ENCODE measurements at regions not wholly inside any gene's neighbourhood (a gene's known extent, or its start where the extent isn't known, plus 50 kb on each side); places are given as distances from the start of the nearest gene placed in this dataset.

DNA sequence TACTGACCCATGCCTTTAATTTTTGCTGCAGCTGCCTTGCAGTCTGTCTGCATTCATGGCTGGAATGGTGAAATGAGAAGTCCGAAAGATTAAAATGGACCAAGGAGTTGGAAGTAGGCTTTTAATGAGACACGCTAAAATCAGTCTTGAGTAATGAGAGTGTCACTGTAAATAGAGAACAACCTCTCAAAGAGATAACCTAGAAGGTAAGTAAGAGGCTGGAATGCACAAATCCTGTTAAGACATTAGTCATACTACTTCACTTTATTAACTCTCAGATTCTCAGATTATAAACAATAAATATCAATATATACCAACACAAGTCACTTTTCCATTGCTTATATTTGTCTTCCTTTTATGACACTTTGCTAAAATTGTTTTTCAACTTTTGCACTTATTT lies 880.6 kb upstream of the C9orf72 start:
- no peak overlapping the region for H2AFZ ChIP-seq (ENCODE audit: low read depth, low read length, poor library complexity, severe bottlenecking)
- TF ChIP-seq YY1 (IDR thresholded peaks at IDR 0.05; ENCODE audit: extremely low read depth, insufficient replicate concordance, low read depth, low read length) = no peak
- no peak for TF ChIP-seq JUND (IDR thresholded peaks at IDR 0.05)
- TF ChIP-seq EGR1 (IDR thresholded peaks at IDR 0.05; ENCODE audit: low read depth) = no peak
- no peak for TF ChIP-seq ELF1 (IDR thresholded peaks at IDR 0.05; ENCODE audit: borderline replicate concordance, low read depth)
- no peak for TF ChIP-seq SRF (IDR thresholded peaks at IDR 0.05; ENCODE audit: low read depth)
- TF ChIP-seq, protein P1, sequence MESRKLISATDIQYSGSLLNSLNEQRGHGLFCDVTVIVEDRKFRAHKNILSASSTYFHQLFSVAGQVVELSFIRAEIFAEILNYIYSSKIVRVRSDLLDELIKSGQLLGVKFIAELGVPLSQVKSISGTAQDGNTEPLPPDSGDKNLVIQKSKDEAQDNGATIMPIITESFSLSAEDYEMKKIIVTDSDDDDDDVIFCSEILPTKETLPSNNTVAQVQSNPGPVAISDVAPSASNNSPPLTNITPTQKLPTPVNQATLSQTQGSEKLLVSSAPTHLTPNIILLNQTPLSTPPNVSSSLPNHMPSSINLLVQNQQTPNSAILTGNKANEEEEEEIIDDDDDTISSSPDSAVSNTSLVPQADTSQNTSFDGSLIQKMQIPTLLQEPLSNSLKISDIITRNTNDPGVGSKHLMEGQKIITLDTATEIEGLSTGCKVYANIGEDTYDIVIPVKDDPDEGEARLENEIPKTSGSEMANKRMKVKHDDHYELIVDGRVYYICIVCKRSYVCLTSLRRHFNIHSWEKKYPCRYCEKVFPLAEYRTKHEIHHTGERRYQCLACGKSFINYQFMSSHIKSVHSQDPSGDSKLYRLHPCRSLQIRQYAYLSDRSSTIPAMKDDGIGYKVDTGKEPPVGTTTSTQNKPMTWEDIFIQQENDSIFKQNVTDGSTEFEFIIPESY (IDR thresholded peaks at IDR 0.05; ENCODE audit: extremely low read depth, insufficient replicate concordance, low read length) = no peak
- no peak for TF ChIP-seq FOSL1 (IDR thresholded peaks at IDR 0.05; ENCODE audit: low read depth)
- TF ChIP-seq CEBPB (IDR thresholded peaks at IDR 0.05; ENCODE audit: low read depth) = no peak
- TF ChIP-seq SP1 (IDR thresholded peaks at IDR 0.05; ENCODE audit: low read depth) = no peak
- no peak for TF ChIP-seq EZH2 (IDR thresholded peaks at IDR 0.05)
- TF ChIP-seq RAD21 (IDR thresholded peaks at IDR 0.05; ENCODE audit: low read depth) = no peak
- TF ChIP-seq CTCF (IDR thresholded peaks at IDR 0.05 in 2 of 3, conservative IDR thresholded peaks at IDR 0.05 in 1 of 3; ENCODE audit: borderline replicate concordance in 1 of 3, insufficient read depth in 1 of 3, low read depth in 2 of 3, low read length in 2 of 3) = no peak
- TF ChIP-seq CBX3 (IDR thresholded peaks at IDR 0.05; ENCODE audit: low read depth) = no peak
- no peak for TF ChIP-seq SIN3A (IDR thresholded peaks at IDR 0.05; ENCODE audit: low read depth)
- TF ChIP-seq TCF7L2 (IDR thresholded peaks at IDR 0.05; ENCODE audit: borderline replicate concordance, extremely low read depth, insufficient read depth, insufficient read length) = no peak
- no peak for TF ChIP-seq EZH2phosphoT487 (IDR thresholded peaks at IDR 0.05; ENCODE audit: borderline replicate concordance)
- no TSS peak for BruUV-seq (replicated peaks)
- no peak overlapping the region for H3K4me3 ChIP-seq (replicated peaks in 1 of 2; ENCODE audit: low read depth in 1 of 2, low read length in 2 of 2)
- ATAC-seq (no peak), DNase-seq (ENCODE audit: low read depth, low spot score) (no peak)
- POLR2A ChIA-PET = no interaction called here
- RAD21 ChIA-PET (ENCODE audit: low non-redundant PET in 1 of 2, low total read pairs in 2 of 2, uncharacterized antibody in 2 of 2, unreplicated experiment in 2 of 2) = no interaction called here
- CTCF ChIA-PET = no interaction called here
- no peak overlapping the region for H3K9ac ChIP-seq (ENCODE audit: low read length)
- no peak overlapping the region for H3K27ac ChIP-seq (ENCODE audit: low read depth, low read length)
- H3K27me3 ChIP-seq (ENCODE audit: insufficient read depth, low read length) = no peaks in the 10 kb centered on the region
- H3K9me2 ChIP-seq (ENCODE audit: insufficient read depth) = no peaks in the 10 kb centered on the region
- intact Hi-C loops (cut with micrococcal nuclease) = no loop called here
- H3K9me3 ChIP-seq (ENCODE audit: control insufficient read depth in 1 of 2, insufficient read depth in 1 of 2, low read depth in 1 of 2, low read length in 2 of 2) = no peaks in the 10 kb centered on the region; a peak in 1 of 4 replicates
- H3K79me2 ChIP-seq (ENCODE audit: insufficient read depth, low read length) = no peaks in the 10 kb centered on the region
- H3K4me2 ChIP-seq (ENCODE audit: low read length) = no peak overlapping the region
- H3K4me1 ChIP-seq (ENCODE audit: control insufficient read depth in 1 of 2, insufficient read depth in 2 of 2, low read length in 2 of 2) = no peaks in the 10 kb centered on the region
- no peaks in the 10 kb centered on the region for H3K36me3 ChIP-seq (ENCODE audit: control insufficient read depth in 1 of 2, insufficient read depth in 2 of 2, low read length in 2 of 2)
- H4K20me1 ChIP-seq (ENCODE audit: insufficient read depth) = no peaks in the 10 kb centered on the region
